Astrocyte (in vitro differentiated cells and primary cell): ENCODE measurements at regions not wholly inside any gene's neighbourhood (a gene's known extent, or its start where the extent isn't known, plus 50 kb on each side); places are given as distances from the start of the nearest gene placed in this dataset.

Experiments
- EZH2 ChIP-seq: IDR thresholded peaks from 2 replicates; pipeline ENCODE4 v1.6.1; 2012; ENCODE audit warnings: mild to moderate bottlenecking, low read length, inconsistent platforms; ENCODE audit not compliant: insufficient read depth
- TF ChIP-seq, protein P1 (sequence below): IDR thresholded peaks from 2 replicates; pipeline ENCODE4 v1.5.1; 2011; ENCODE audit warnings: low read depth, mild to moderate bottlenecking, inconsistent platforms, low read length, moderate library complexity; ENCODE audit not compliant: insufficient read depth

GRCh38 chr7:29734246-29734731, 72.0 kb upstream of the WIPF3 start:
- TF ChIP-seq, protein P1, sequence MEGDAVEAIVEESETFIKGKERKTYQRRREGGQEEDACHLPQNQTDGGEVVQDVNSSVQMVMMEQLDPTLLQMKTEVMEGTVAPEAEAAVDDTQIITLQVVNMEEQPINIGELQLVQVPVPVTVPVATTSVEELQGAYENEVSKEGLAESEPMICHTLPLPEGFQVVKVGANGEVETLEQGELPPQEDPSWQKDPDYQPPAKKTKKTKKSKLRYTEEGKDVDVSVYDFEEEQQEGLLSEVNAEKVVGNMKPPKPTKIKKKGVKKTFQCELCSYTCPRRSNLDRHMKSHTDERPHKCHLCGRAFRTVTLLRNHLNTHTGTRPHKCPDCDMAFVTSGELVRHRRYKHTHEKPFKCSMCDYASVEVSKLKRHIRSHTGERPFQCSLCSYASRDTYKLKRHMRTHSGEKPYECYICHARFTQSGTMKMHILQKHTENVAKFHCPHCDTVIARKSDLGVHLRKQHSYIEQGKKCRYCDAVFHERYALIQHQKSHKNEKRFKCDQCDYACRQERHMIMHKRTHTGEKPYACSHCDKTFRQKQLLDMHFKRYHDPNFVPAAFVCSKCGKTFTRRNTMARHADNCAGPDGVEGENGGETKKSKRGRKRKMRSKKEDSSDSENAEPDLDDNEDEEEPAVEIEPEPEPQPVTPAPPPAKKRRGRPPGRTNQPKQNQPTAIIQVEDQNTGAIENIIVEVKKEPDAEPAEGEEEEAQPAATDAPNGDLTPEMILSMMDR = no peak
- no peak for TF ChIP-seq EZH2
